ENCODE measurements at regions not wholly inside any gene's neighbourhood (a gene's known extent, or its start where the extent isn't known, plus 50 kb on each side); places are given as distances from the start of the nearest gene placed in this dataset.
A peak's percentile ranks its signal among the peaks of the same experiment; 100 is the strongest.

- H3K9me3 ChIP-seq (ENCODE audit: insufficient read depth, low read length), result no peaks in the 10 kb centered on the region
- peaks cover 3% of the 10 kb centered on the region; the same call in 1 of the 2 replicates for H3K4me1 ChIP-seq (ENCODE audit: low read length)
- H3K27ac ChIP-seq (ENCODE audit: low read length), result no peak overlapping the region
- H3K4me3 ChIP-seq (ENCODE audit: low read length), result no peak overlapping the region
- H3K9ac ChIP-seq (ENCODE audit: low read length), result no peak overlapping the region
- H2AFZ ChIP-seq (ENCODE audit: low read depth, low read length), result no peak overlapping the region
- no peak overlapping the region for H3K4me2 ChIP-seq (ENCODE audit: low read length)
- H4K20me1 ChIP-seq (ENCODE audit: insufficient read depth, low read length), result no peaks in the 10 kb centered on the region
- H3K79me2 ChIP-seq (ENCODE audit: low read length), result no peaks in the 10 kb centered on the region
- TF ChIP-seq CTCF (IDR thresholded peaks at IDR 0.05; ENCODE audit: low read depth, low read length), result no peak
- TF ChIP-seq EZH2phosphoT487 (IDR thresholded peaks at IDR 0.05; ENCODE audit: low read depth), result no peak
- H3K27me3 ChIP-seq (ENCODE audit: low read depth, low read length), result no peaks in the 10 kb centered on the region
- H3K36me3 ChIP-seq (replicated peaks; ENCODE audit: low read depth, low read length), result no peaks in the 10 kb centered on the region
Measured at GRCh38 chr9:16262477-16263261, 607.8 kb downstream of the BNC2 start.

- H3K9ac ChIP-seq (ENCODE audit: low read length), result no peak overlapping the region
- no peak overlapping the region for H3K4me3 ChIP-seq (ENCODE audit: low read length)
- H3K79me2 ChIP-seq (ENCODE audit: low read length), result no peaks in the 10 kb centered on the region
- TF ChIP-seq EZH2phosphoT487 (IDR thresholded peaks at IDR 0.05; ENCODE audit: low read depth), result no peak
- no peak for TF ChIP-seq CTCF (IDR thresholded peaks at IDR 0.05; ENCODE audit: low read depth, low read length)
- no peak overlapping the region for H2AFZ ChIP-seq (ENCODE audit: low read depth, low read length)
- no peaks in the 10 kb centered on the region for H3K27me3 ChIP-seq (ENCODE audit: low read depth, low read length)
- H3K36me3 ChIP-seq (replicated peaks; ENCODE audit: low read depth, low read length), result no peaks in the 10 kb centered on the region
- no peak overlapping the region for H3K27ac ChIP-seq (ENCODE audit: low read length)
- H3K4me2 ChIP-seq (ENCODE audit: low read length), result no peak overlapping the region
- H3K4me1 ChIP-seq (ENCODE audit: low read length), result peaks cover 3% of the 10 kb centered on the region; the same call in 1 of the 2 replicates
- no peaks in the 10 kb centered on the region for H3K9me3 ChIP-seq (ENCODE audit: insufficient read depth, low read length)
- no peaks in the 10 kb centered on the region for H4K20me1 ChIP-seq (ENCODE audit: insufficient read depth, low read length)
Measured at GRCh38 chr9:16265688-16266087, 604.8 kb downstream of the BNC2 start.

- H3K4me3 ChIP-seq (ENCODE audit: low read length), result no peak overlapping the region
- no peaks in the 10 kb centered on the region for H3K9me3 ChIP-seq (ENCODE audit: insufficient read depth, low read length)
- TF ChIP-seq CTCF (IDR thresholded peaks at IDR 0.05; ENCODE audit: low read depth, low read length) (peak; percentile 71), EZH2phosphoT487 (IDR thresholded peaks at IDR 0.05; ENCODE audit: low read depth) (no peak)
- H3K27me3 ChIP-seq (ENCODE audit: low read depth, low read length), result no peaks in the 10 kb centered on the region
- H3K4me2 ChIP-seq (ENCODE audit: low read length), result no peak overlapping the region
- H2AFZ ChIP-seq (ENCODE audit: low read depth, low read length), result no peak overlapping the region
- H3K27ac ChIP-seq (ENCODE audit: low read length), result no peak overlapping the region
- no peaks in the 10 kb centered on the region for H3K36me3 ChIP-seq (replicated peaks; ENCODE audit: low read depth, low read length)
- H3K9ac ChIP-seq (ENCODE audit: low read length), result no peak overlapping the region
- no peaks in the 10 kb centered on the region for H3K79me2 ChIP-seq (ENCODE audit: low read length)
- peaks cover 3% of the 10 kb centered on the region; the same call in 1 of the 2 replicates for H3K4me1 ChIP-seq (ENCODE audit: low read length)
- H4K20me1 ChIP-seq (ENCODE audit: insufficient read depth, low read length), result no peaks in the 10 kb centered on the region
Measured at GRCh38 chr9:16266648-16267276, 603.7 kb downstream of the BNC2 start.

- H3K4me1 ChIP-seq (ENCODE audit: low read length), result peaks cover 3% of the 10 kb centered on the region; the same call in 1 of the 2 replicates
- no peaks in the 10 kb centered on the region for H3K27me3 ChIP-seq (ENCODE audit: low read depth, low read length)
- no peaks in the 10 kb centered on the region for H3K79me2 ChIP-seq (ENCODE audit: low read length)
- H2AFZ ChIP-seq (ENCODE audit: low read depth, low read length), result no peak overlapping the region
- H3K4me3 ChIP-seq (ENCODE audit: low read length), result no peak overlapping the region
- H3K4me2 ChIP-seq (ENCODE audit: low read length), result no peak overlapping the region
- no peaks in the 10 kb centered on the region for H4K20me1 ChIP-seq (ENCODE audit: insufficient read depth, low read length)
- TF ChIP-seq EZH2phosphoT487 (IDR thresholded peaks at IDR 0.05; ENCODE audit: low read depth) (no peak), CTCF (IDR thresholded peaks at IDR 0.05; ENCODE audit: low read depth, low read length) (no peak)
- no peak overlapping the region for H3K9ac ChIP-seq (ENCODE audit: low read length)
- H3K9me3 ChIP-seq (ENCODE audit: insufficient read depth, low read length), result no peaks in the 10 kb centered on the region
- H3K27ac ChIP-seq (ENCODE audit: low read length), result no peak overlapping the region
- H3K36me3 ChIP-seq (replicated peaks; ENCODE audit: low read depth, low read length), result no peaks in the 10 kb centered on the region
Measured at GRCh38 chr9:16267281-16268066, 603.0 kb downstream of the BNC2 start.

All from OCI-LY3 (cell line).